ENCODE measurements at regions not wholly inside any gene's neighbourhood (a gene's known extent, or its start where the extent isn't known, plus 50 kb on each side); places are given as distances from the start of the nearest gene placed in this dataset.

DNA sequence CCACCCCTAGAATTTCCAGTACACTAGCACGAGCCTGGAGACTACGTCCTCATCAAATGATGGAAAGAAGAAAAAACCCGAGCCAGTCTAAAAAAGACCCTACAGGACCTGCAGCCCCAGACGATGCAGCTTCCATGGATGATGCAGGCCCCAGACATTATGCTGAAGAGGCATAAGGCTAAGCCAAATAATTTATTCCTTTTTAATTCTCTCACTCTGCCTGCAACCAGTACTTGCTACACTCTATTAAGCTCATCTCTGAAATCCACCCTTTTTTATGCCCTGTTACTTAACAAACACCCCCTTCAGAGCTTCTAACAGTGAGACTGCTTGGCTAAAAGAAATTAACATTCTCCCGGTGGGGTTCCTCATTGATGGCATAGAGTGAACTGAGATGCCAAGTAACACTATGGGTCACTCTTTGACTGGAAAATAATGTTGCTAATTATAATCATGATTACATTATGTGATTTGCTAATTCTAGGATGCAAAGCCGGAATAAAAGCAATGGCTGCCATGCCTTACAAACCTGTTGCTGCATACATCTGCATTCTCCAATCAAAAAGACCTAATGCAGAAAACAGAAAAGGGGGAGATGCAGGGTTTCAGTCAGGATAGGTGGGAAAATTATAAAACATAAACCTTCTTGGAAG is 1462.4 kb downstream of the UQCRFS1 start:
- H3K4me3 Mint-ChIP-seq: no peak overlapping the region
- DNase-seq (ENCODE audit: low spot score in 2 of 2): no peak
- no peak overlapping the region for H3K27ac Mint-ChIP-seq
- no peaks in the 10 kb centered on the region for H3K4me1 Mint-ChIP-seq
- no peak for ATAC-seq
- H3K36me3 Mint-ChIP-seq: no peaks in the 10 kb centered on the region
- peaks cover 11% of the 10 kb centered on the region for H3K9me3 Mint-ChIP-seq

DNA sequence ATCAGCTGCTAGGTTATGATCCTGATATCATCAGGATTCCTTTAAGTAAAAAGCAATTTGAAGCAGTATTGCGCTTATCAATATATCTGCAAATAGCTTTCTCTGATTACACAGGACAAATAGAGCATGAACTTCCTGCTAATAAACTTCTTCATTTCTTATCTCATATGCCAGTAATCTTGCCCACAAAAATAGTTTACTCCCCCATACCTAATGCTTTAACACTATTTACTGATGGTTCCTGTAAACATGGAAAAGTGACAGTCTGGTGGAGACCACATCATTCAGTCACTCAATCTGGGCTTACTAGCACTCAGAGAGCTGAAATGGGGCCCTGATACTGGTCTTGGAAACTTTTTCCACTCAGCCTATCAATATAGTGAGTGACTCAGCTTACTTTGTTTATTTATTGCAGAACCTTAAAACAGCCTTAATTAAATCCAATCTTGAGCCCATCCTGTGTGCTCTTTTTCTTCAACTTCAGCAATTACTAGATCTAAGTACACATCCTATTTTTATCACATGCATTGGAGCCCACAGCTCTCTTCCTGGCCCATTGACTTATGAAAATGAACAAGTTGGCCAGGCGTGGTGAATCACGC is 1464.3 kb downstream of the UQCRFS1 start:
- DNase-seq (ENCODE audit: low spot score in 2 of 2) (no peak), ATAC-seq (no peak)
- Mint-ChIP-seq H3K36me3 (no peaks in the 10 kb centered on the region), H3K9me3 (peaks cover 9% of the 10 kb centered on the region), H3K4me1 (no peaks in the 10 kb centered on the region), H3K4me3 (no peak overlapping the region), H3K27ac (no peak overlapping the region)

DNA sequence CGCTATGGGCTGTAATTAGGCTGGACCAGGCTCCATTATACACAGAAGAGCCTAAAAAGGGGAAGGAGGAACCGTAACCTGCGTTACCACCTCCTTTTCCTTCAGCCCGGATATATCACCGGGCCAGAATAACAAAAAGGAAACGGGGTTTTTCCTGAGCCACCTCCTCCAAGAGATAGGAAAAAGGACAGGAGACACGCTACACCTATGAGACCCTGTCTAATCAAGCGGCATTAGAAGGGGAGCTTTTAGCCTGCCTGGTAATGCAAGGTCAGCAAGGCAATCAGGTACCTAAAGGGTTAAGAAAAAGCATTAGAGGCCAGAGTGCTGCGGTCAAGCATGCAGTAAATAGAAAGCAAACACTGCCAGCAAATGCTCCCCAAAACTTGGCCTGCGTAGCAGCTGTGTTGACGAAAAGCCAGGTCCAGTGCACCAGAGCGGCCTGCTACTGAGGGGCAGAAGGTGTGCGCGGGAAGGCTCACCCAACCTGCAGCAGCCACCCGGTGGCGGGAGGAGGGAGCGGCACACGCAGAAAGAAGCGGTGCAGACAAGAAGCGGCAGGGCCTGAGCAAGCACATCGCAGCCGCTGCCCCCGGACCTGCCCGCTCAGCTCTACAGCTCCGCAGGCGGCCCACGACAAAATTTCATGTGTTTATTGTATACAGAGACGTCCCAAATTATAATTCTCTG is 1466.1 kb downstream of the UQCRFS1 start:
- no peak for DNase-seq (ENCODE audit: low spot score in 2 of 2)
- H3K4me3 Mint-ChIP-seq: no peak overlapping the region
- ATAC-seq: peak; percentile 13
- no peaks in the 10 kb centered on the region for H3K36me3 Mint-ChIP-seq
- H3K4me1 Mint-ChIP-seq: no peaks in the 10 kb centered on the region
- H3K9me3 Mint-ChIP-seq: peaks cover 16% of the 10 kb centered on the region
- no peak overlapping the region for H3K27ac Mint-ChIP-seq

DNA sequence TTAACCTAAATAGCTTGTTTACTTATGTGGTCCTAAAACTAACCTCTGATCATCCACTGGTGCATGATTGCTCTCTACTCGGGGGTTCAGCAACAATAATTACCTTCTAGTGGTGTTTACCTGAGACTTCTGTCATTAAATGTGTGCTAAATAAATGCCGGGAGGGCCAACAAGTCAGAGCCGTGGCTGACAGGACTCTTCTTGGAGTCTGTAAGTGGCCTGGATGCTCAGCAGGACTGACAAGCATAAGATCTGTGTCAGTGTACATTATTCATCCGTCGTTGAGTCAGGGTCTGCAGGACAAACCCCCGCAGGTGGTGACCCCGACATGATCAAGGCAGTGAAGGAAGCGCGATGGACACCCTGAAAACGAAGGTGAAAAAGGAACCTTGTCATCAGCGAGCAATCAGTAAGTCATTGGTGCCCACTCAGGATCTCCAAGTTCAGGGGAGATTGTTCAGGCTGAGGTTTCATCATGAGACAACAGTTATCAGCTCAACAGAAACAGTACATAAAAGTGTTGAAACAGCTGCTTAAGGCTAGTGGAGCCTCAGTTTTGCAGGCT is 1466.9 kb downstream of the UQCRFS1 start:
- H3K36me3 Mint-ChIP-seq: no peaks in the 10 kb centered on the region
- no peak for DNase-seq (ENCODE audit: low spot score in 2 of 2)
- peaks cover 16% of the 10 kb centered on the region for H3K9me3 Mint-ChIP-seq
- H3K4me1 Mint-ChIP-seq: no peaks in the 10 kb centered on the region
- no peak overlapping the region for H3K27ac Mint-ChIP-seq
- no peak overlapping the region for H3K4me3 Mint-ChIP-seq
- ATAC-seq: no peak

DNA sequence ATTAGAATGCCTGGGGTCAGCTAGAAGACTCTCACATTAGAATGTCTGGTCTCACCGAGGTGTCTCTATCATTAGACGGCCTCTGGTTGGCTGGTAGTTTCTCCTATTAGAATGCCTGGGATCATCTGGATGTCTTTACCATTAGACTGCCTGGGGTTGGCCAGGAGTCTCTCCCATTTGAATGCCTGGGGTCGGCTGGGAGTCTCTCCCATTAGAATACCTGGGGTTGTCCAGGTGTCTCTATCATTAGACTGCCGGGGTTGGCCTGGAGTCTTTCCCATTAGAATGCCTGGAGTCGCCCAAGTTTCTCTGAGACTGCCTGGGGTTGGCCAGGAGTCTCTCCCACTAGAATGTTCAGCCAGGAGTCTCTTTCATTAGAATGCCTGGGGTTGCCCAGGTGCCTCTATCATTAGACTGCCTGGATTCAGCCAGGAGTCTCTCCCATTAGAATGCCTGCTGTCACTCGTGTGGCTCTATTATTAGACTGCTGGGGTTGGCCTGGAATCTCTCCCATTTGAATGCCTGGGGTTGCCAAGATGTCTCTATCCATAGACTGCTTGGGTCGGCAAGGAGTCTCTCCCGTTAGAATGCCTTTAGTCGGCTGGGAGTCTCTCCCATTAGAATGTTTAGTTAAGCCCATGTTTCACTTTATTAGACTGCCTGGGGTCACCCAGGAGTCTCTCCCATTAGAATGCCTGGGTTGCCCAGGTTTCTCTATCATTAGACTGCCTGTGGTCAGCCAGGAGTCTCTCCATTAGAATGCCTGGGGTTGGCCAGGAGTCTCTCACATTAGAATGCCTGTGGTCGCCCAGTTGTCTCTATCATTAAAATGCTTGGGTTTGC is 1467.8 kb downstream of the UQCRFS1 start:
- no peak overlapping the region for H3K4me3 Mint-ChIP-seq
- peaks cover 16% of the 10 kb centered on the region for H3K9me3 Mint-ChIP-seq
- no peaks in the 10 kb centered on the region for H3K36me3 Mint-ChIP-seq
- no peak for ATAC-seq
- H3K4me1 Mint-ChIP-seq: no peaks in the 10 kb centered on the region
- H3K27ac Mint-ChIP-seq: no peak overlapping the region
- peak in 1 of 2 donors; percentile 34 for DNase-seq (ENCODE audit: low spot score in 2 of 2)

DNA sequence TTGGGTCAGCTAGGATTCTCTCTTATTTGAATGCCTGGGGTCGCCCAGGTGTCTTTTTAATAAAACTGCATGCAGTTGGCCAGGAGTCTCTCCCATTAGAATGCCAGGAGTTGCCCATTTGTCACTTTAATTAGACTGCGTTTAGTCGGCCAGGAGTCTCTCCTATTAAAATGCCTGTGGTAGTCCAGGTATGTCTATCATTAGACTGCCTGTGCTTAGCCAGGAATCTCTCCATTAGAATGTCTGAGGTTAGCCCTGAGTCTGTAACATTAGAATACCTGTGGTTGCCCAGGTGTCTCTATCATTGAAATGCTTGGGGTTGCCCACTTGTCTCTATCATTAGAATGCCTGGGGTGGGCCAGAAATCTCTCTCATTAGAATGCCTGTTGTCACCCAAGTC is 1470.9 kb downstream of the UQCRFS1 start:
- H3K27ac Mint-ChIP-seq: no peak overlapping the region
- DNase-seq (ENCODE audit: low spot score in 2 of 2): no peak
- H3K4me3 Mint-ChIP-seq: no peak overlapping the region
- no peaks in the 10 kb centered on the region for H3K4me1 Mint-ChIP-seq
- H3K36me3 Mint-ChIP-seq: no peaks in the 10 kb centered on the region
- no peak for ATAC-seq
- H3K9me3 Mint-ChIP-seq: peaks cover 20% of the 10 kb centered on the region

DNA sequence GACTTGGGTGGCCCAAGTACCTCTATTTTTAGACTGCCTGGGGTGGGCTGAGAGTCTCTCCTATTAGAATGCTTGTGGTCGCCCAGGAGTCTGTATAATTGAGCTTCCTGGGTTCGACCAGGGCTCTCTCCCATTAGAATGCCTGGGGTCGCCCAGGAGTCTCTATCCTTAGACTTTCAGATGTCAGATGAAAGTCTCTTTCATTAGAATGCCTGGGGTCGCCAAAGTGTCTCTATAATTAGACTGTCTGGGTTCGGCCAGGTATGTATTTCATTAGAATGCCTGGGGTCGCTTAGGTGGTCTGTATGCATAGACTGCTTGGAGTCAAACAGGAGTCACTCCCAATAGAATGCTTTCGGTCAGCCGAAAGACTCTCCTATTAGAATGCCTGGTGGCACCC is 1471.7 kb downstream of the UQCRFS1 start:
- H3K4me3 Mint-ChIP-seq: no peak overlapping the region
- DNase-seq (ENCODE audit: low spot score in 2 of 2) (no peak), ATAC-seq (no peak)
- no peaks in the 10 kb centered on the region for H3K4me1 Mint-ChIP-seq
- no peak overlapping the region for H3K27ac Mint-ChIP-seq
- no peaks in the 10 kb centered on the region for H3K36me3 Mint-ChIP-seq
- H3K9me3 Mint-ChIP-seq: peaks cover 27% of the 10 kb centered on the region

DNA sequence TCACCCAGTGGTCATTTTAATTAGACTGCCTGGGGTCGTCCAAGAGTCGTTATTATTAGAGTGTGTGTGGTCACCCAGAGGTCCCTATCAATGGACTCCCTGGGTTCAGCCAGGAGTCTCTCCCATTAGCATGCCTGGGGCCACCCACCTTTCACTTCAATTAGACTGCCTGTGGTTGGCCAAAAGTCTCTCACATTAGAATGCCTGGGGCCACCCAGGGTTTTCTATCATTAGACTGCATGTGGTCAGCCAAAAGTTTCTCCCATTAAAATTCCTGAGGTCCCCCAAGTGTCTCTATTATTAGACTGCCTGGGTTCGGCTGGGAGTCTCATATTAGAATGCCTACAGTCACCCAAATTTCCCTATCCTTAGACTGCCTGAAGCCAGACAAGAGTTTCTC is 1472.6 kb downstream of the UQCRFS1 start:
- Mint-ChIP-seq H3K9me3 (peaks cover 30% of the 10 kb centered on the region), H3K27ac (no peak overlapping the region), H3K36me3 (no peaks in the 10 kb centered on the region), H3K4me3 (no peak overlapping the region), H3K4me1 (no peaks in the 10 kb centered on the region)
- no peak for ATAC-seq
- DNase-seq (ENCODE audit: low spot score in 2 of 2): peak in 1 of 2 donors; percentile 17

DNA sequence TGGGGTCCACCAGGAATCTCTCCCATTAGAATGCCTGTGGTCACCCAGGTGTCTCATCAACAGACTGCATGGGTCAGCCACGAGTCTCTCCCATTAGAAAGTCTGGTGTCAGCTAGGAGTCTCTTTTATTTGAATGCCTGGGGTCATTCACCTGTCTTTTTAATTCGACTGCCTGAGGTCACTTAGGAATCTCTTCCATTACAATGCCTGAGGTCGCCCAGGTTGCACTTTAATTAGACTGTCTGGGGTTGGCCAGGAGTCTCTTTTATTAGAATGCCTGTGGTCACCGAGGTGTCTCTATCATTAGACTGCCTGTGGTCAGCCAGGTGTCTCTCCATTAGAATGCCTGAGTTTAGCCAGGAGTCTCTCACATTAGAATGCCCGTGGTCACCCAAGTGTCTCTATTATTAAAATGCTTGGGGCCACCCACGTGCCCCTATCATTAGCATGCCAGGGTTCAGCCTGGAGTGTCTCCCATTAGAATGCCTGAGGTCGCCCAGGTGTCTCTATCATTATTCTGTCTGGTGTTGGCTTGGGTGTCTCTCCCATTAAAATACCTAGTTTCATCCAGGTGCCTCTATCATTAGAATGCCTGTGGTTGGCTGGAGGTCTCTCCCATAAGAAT is 1474.3 kb downstream of the UQCRFS1 start:
- Mint-ChIP-seq H3K36me3 (no peaks in the 10 kb centered on the region), H3K4me3 (no peak overlapping the region), H3K4me1 (no peaks in the 10 kb centered on the region), H3K27ac (no peak overlapping the region), H3K9me3 (peaks cover 31% of the 10 kb centered on the region)
- DNase-seq (ENCODE audit: low spot score in 2 of 2) (peak in 1 of 2 donors; percentile 38), ATAC-seq (no peak)

DNA sequence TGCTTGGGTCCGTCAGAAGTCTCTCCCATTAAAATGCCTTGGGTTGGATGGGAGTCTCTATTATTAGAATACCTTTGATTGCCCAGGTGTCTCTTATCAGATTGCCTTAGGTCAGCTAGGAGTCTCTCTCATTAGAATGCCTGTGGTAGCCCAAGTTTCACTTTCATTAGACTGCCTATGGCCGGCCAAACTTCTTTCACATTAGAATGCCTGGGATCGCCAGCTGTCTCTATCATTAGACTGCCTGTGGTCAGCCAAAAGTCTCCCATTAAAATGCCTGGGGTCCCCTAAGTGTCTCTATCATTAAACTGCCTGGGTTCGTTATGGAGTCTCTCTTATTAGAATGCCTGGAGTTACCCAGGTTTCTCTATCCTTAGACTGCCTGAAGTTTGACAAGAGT is 1476.7 kb downstream of the UQCRFS1 start:
- H3K4me3 Mint-ChIP-seq: no peak overlapping the region
- no peaks in the 10 kb centered on the region for H3K36me3 Mint-ChIP-seq
- H3K27ac Mint-ChIP-seq: no peak overlapping the region
- H3K9me3 Mint-ChIP-seq: peaks cover 20% of the 10 kb centered on the region
- DNase-seq (ENCODE audit: low spot score in 2 of 2): peak in 1 of 2 donors; percentile 13
- no peaks in the 10 kb centered on the region for H3K4me1 Mint-ChIP-seq
- no peak for ATAC-seq

DNA sequence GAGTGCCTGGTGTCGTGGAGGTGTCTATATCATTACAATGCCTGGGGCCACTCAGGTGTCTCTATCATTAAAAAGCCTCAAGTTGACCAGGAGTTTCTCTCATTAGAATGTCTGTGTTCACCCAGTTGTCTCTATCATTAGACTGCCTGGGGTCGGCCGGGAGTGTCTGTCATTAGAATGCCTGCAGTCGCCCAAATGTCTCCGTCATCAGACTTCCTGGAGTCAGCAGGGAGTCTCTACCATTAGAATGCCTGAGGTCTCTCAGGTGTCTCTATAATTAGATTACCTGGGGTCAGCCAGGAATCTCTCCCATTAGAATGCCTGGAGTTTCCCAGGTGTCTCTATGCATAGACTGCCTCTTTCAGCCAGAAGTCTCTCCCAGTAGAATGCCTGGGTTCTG is 1477.6 kb downstream of the UQCRFS1 start:
- ATAC-seq (no peak), DNase-seq (ENCODE audit: low spot score in 2 of 2) (no peak)
- Mint-ChIP-seq H3K4me3 (no peak overlapping the region), H3K36me3 (no peaks in the 10 kb centered on the region), H3K9me3 (peaks cover 20% of the 10 kb centered on the region), H3K27ac (no peak overlapping the region), H3K4me1 (no peaks in the 10 kb centered on the region)

DNA sequence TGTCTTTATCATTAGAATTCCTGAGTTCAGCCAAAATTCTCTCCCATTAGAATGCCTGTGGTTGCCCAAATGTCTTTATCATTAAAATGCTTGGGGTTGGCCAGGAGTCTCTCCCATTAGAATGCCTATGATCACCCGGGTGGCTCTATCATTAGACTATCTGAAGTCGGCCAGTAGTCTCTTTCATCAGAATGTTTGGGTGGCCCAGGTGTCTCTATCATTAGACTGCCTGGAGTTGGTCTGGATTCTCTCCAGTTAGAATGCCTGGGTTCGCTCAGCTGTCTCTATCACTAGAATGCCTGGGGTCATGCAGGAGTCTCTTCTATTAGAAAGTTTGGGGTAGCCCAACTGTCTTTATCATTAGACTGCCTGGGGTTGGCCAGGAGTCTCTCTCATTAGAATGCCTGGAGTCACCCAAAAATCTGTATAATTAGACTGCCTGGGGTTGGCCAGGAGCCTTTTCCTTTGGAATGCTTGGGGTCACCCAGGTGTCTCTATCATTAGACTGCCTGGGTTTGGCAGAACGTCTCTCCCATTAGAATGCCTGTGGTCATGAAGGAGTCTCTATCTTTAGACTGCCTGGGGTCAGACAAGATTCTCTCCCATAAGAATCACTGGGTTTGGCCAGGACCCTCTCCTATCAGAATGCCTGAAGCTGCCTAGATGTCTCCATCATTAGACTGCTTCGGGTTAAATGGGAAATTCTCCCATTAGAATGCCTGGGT is 1478.3 kb downstream of the UQCRFS1 start:
- no peak for ATAC-seq
- H3K36me3 Mint-ChIP-seq: no peaks in the 10 kb centered on the region
- H3K27ac Mint-ChIP-seq: no peak overlapping the region
- peaks cover 20% of the 10 kb centered on the region for H3K9me3 Mint-ChIP-seq
- no peaks in the 10 kb centered on the region for H3K4me1 Mint-ChIP-seq
- no peak overlapping the region for H3K4me3 Mint-ChIP-seq
- DNase-seq (ENCODE audit: low spot score in 2 of 2): no peak

DNA sequence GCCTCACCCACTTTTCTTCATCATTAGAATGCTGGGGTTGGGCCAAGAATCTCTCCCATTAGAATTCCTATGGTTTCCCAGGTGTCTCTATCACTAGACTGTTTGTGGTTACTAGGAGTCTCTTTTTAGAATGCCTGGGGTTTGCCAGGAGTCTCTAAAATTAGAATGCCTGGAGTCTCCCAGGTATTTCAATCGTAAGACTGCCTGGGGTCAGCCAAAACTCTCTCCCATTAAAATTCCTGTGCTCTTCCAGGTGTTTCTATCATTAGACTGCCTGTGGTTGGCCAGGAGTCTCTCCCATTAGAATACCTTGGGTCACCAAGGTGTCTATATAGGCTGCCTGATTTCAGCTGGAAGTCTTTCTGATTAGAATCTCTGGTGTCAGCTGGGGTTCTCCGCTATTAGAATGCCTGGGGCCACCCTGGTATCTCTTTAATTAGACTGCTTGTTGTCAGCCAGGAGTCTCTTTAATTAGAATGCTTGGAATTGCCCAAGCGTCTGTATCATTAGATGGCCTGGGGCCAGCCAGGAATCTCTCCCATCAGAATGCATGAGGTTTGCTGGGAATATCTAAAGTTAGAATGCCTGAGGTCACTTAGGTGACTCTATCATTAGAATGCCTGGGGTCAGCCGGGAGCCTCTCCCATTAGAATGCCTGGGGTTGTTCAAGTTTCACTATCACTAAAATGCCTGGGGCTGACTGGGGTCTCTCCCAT is 1479.2 kb downstream of the UQCRFS1 start:
- H3K27ac Mint-ChIP-seq: no peak overlapping the region
- H3K36me3 Mint-ChIP-seq: no peaks in the 10 kb centered on the region
- H3K4me1 Mint-ChIP-seq: no peaks in the 10 kb centered on the region
- peaks cover 20% of the 10 kb centered on the region for H3K9me3 Mint-ChIP-seq
- ATAC-seq (no peak), DNase-seq (ENCODE audit: low spot score in 2 of 2) (no peak)
- H3K4me3 Mint-ChIP-seq: no peak overlapping the region

DNA sequence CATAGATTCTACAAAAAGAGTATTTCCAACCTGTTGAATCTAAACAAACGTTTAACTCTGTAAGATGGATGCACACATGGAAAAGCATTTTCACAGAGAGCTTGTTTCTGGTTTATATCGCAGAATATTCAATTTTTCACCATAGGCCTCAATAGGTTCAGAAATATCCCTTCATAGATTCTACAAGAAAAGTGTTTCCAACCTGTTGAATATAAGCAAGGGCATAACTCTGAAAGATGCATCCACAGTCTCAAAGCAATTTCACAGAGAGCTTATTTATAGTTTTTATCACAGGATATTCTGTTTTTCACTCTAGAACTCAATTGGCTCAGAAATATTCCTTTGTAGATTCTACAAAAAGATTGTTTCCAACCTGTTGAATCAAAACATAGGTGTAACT is 1483.6 kb downstream of the UQCRFS1 start:
- Mint-ChIP-seq H3K9me3 (peaks cover 2% of the 10 kb centered on the region), H3K4me1 (no peaks in the 10 kb centered on the region), H3K27ac (no peak overlapping the region), H3K4me3 (no peak overlapping the region), H3K36me3 (no peaks in the 10 kb centered on the region)
- no peak for ATAC-seq
- DNase-seq (ENCODE audit: low spot score in 2 of 2): no peak
